Aorta (tissue), 5 donors: ENCODE measurements at regions not wholly inside any gene's neighbourhood (a gene's known extent, or its start where the extent isn't known, plus 50 kb on each side); places are given as distances from the start of the nearest gene placed in this dataset.

ENCODE experiments used
- ATAC-seq: fragments of 200-7000 bp; cut with Tn5 transposase; one replicate; pipeline ENCODE4 v1.9.1; 2022; ENCODE audit warnings: moderate library complexity; ENCODE audit not compliant: low FRiP score
- DNase-seq, 2 donors: peaks; one replicate each; pipeline ENCODE4 v3.0.0-alpha.2; 2020
- H3K27ac ChIP-seq, 2 donors: one replicate each; pipeline ENCODE4 v1.5.1; 2013; ENCODE audit warnings: low read length in 2 of 2, mild to moderate bottlenecking in 2 of 2, moderate library complexity in 2 of 2, control low read depth in 1 of 2, inconsistent platforms in 1 of 2, low read depth in 1 of 2
- H3K27me3 ChIP-seq, 2 donors: one replicate each; pipeline ENCODE4 v1.6.1; 2013; ENCODE audit warnings: control low read depth in 1 of 2, low read length in 1 of 2, mild to moderate bottlenecking in 1 of 2, moderate library complexity in 1 of 2; ENCODE audit not compliant: insufficient read depth in 2 of 2, control insufficient read depth in 1 of 2
- H3K36me3 ChIP-seq, 2 donors: one replicate each; pipeline ENCODE4 v1.6.1; 2013; ENCODE audit warnings: control low read depth in 1 of 2, low read length in 1 of 2, mild to moderate bottlenecking in 1 of 2; ENCODE audit not compliant: insufficient read depth in 2 of 2, control insufficient read depth in 1 of 2
- H3K4me1 ChIP-seq, 2 donors: one replicate each; pipeline ENCODE4 v1.6.1; 2013; ENCODE audit warnings: low read length in 2 of 2, control low read depth in 1 of 2, mild to moderate bottlenecking in 1 of 2, moderate library complexity in 1 of 2; ENCODE audit not compliant: insufficient read depth in 2 of 2, control insufficient read depth in 1 of 2
- H3K4me3 ChIP-seq, 2 donors: one replicate each; pipeline ENCODE4 v1.5.1; 2013; ENCODE audit warnings: low read length in 2 of 2, control low read depth in 1 of 2, mild to moderate bottlenecking in 1 of 2
- H3K9me3 ChIP-seq: one replicate; pipeline ENCODE4 v1.6.1; 2013; ENCODE audit warnings: mild to moderate bottlenecking, low read length; ENCODE audit not compliant: control insufficient read depth
- WGBS, 2 donors: extraction: QIAGEN DNeasy Blood & Tissue Kit; methylation state at CpG; one replicate each; pipeline ENCODE4 v1.1.7; 2013; 5-methylcytosine and 5-hydroxymethylcytosine counted together
- intact Hi-C, 2 donors: fragments of 100-400 bp; cut with DNase I; formaldehyde crosslinking; loops; one replicate each; pipeline versions ENCODE4 v1.14.2 to v1.15.0; 2022
- donor health status: healthy with polysubstance abuse.
- donor health status: Bipolar disorder and iron deficiency.
- donor health status: DM: no; HTN: no; CAD: no.
- donor health status: DM: no; HTN: no; CAD: no.
- donor health status: DM: yes; HTN: yes; CAD: no.

DNA sequence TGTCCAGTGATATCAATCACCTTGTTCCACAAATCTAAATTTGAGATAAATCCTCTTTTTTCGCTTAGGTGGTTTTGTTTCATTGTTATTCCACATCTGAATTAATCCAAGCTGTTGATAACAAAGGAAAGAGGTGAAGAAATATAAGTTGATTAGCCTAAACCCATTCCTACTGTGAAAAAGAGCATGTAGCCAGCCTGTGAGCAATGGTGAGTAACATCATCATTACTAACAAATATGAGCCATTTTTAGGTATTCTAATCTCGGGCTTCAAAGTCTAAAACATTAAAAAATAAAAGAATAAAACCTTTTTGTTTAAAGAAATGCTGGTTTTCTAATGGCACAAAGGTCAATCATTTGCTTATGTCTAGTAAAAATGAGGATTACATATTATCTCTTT lies 52.1 kb upstream of the P3H2 start:
- no peak overlapping the region for H3K4me3 ChIP-seq
- WGBS, 2 donors, result 57 to 80% methylated on average over 2 of the region's 2 CpGs
- DNase-seq, result no peak
- H3K36me3 ChIP-seq, result no peaks in the 10 kb centered on the region
- no peak overlapping the region for H3K27ac ChIP-seq
- intact Hi-C loops, result no loop called here
- no peaks in the 10 kb centered on the region for H3K4me1 ChIP-seq
- ATAC-seq, result no peak
- no peaks in the 10 kb centered on the region for H3K27me3 ChIP-seq
- no peaks in the 10 kb centered on the region for H3K9me3 ChIP-seq
